Right cardiac atrium (tissue), 5 donors: ENCODE measurements at regions not wholly inside any gene's neighbourhood (a gene's known extent, or its start where the extent isn't known, plus 50 kb on each side); places are given as distances from the start of the nearest gene placed in this dataset.
"Not testable (repeated sequence)": the region's sequence is repeated elsewhere in the genome, so short reads cannot be mapped to it uniquely, and the experiment has no call there.

Source experiments
- ATAC-seq, 2 donors: fragments of 200-7000 bp; cut with Tn5 transposase; one replicate each; pipeline versions ENCODE4 v1.8.0 to v1.9.1; 2020; ENCODE audit warnings: moderate library complexity in 2 of 2, mild to moderate bottlenecking in 1 of 2
- DNase-seq, 3 donors: peaks; one replicate each; pipeline ENCODE4 v3.0.0-alpha.2; 2020
- H3K27ac ChIP-seq: one replicate; pipeline ENCODE4 v1.5.1; 2013; ENCODE audit warnings: mild to moderate bottlenecking, low read length, control low read depth, moderate library complexity
- H3K27me3 ChIP-seq: one replicate; pipeline ENCODE4 v1.6.1; 2013; ENCODE audit not compliant: control insufficient read depth, insufficient read depth
- H3K4me1 ChIP-seq: one replicate; pipeline ENCODE4 v1.6.1; 2013; ENCODE audit warnings: low read length; ENCODE audit not compliant: control insufficient read depth, insufficient read depth
- H3K4me3 ChIP-seq: one replicate; pipeline ENCODE4 v1.5.1; 2013; ENCODE audit warnings: low read length, control low read depth
- H3K9me3 ChIP-seq: one replicate; pipeline ENCODE4 v1.6.1; 2013; ENCODE audit warnings: low read length; ENCODE audit not compliant: control insufficient read depth
- WGBS: extraction: QIAGEN DNeasy Blood & Tissue Kit; methylation state at CpG from one replicate; pipeline ENCODE4 v1.1.7; 2013; 5-methylcytosine and 5-hydroxymethylcytosine counted together
- intact Hi-C, 4 donors: fragments of 100-400 bp; cut with DNase I; formaldehyde crosslinking; loops; one replicate each; pipeline versions ENCODE4 v1.11.0 to v1.14.0; 2022 to 2023
- donor health status: healthy with polysubstance abuse.
- donor health status: DM: no; HTN: yes; CAD: no.
- donor health status: DM: no; HTN: no; CAD: no.
- donor health status: DM: no; HTN: yes; CAD: no; lungs with severe emphysema.
- donor health status: DM: yes; HTN: yes; CAD: no.

- Histone ChIP-seq H3K4me3 (no peak overlapping the region), H3K27me3 (no peaks in the 10 kb centered on the region), H3K9me3 (no peaks in the 10 kb centered on the region), H3K27ac (no peak overlapping the region), H3K4me1 (no peaks in the 10 kb centered on the region)
- intact Hi-C loops: no loop called here
- DNase-seq: no peak
- WGBS: 33% methylated on average over 1 of the region's 1 CpG
- ATAC-seq: peak in 1 of 2 donors; percentile 32
Measured at GRCh38 chr4:54446581-54446980, 211.2 kb upstream of the KIT start.

GRCh38 chr4:54447304-54447703 is 210.5 kb upstream of the KIT start:
- no peaks in the 10 kb centered on the region for H3K9me3 ChIP-seq
- DNase-seq (no peak), ATAC-seq (no peak)
- H3K27me3 ChIP-seq: no peaks in the 10 kb centered on the region
- no peak overlapping the region for H3K27ac ChIP-seq
- H3K4me1 ChIP-seq: no peaks in the 10 kb centered on the region
- intact Hi-C loops: no loop called here
- WGBS: 85% methylated on average over 2 of the region's 2 CpGs
- no peak overlapping the region for H3K4me3 ChIP-seq

GRCh38 chr4:54449999-54450398 is 207.8 kb upstream of the KIT start:
- Histone ChIP-seq H3K9me3 (no peaks in the 10 kb centered on the region), H3K27me3 (no peaks in the 10 kb centered on the region), H3K4me3 (no peak overlapping the region), H3K27ac (no peak overlapping the region), H3K4me1 (no peaks in the 10 kb centered on the region)
- 97% methylated on average over 5 of the region's 5 CpGs for WGBS
- intact Hi-C loops: no loop called here
- DNase-seq: no peak
- ATAC-seq: no peak

GRCh38 chr4:54466960-54467359 is 190.8 kb upstream of the KIT start:
- H3K27ac ChIP-seq, DNase-seq, H3K9me3 ChIP-seq, ATAC-seq, intact Hi-C loops, H3K27me3 ChIP-seq, H3K4me1 ChIP-seq, H3K4me3 ChIP-seq: not testable (repeated sequence)
- WGBS: 84% methylated on average over 9 of the region's 9 CpGs

- Histone ChIP-seq H3K4me1 (no peaks in the 10 kb centered on the region), H3K27me3 (no peaks in the 10 kb centered on the region), H3K9me3 (no peaks in the 10 kb centered on the region), H3K27ac (no peak overlapping the region), H3K4me3 (no peak overlapping the region)
- intact Hi-C loops: no loop called here
- WGBS: 90% methylated on average over 7 of the region's 7 CpGs
- no peak for ATAC-seq
- no peak for DNase-seq
Measured at GRCh38 chr4:54473077-54473545, 184.6 kb upstream of the KIT start.

GRCh38 chr4:54473798-54474197 is 184.0 kb upstream of the KIT start:
- Histone ChIP-seq H3K27ac (no peak overlapping the region), H3K9me3 (no peaks in the 10 kb centered on the region), H3K27me3 (no peaks in the 10 kb centered on the region), H3K4me1 (no peaks in the 10 kb centered on the region), H3K4me3 (no peak overlapping the region)
- WGBS: 83% methylated on average over 6 of the region's 6 CpGs
- ATAC-seq (no peak), DNase-seq (no peak)
- intact Hi-C loops: no loop called here

- no peak for DNase-seq
- intact Hi-C loops: no loop called here
- Histone ChIP-seq H3K27me3 (no peaks in the 10 kb centered on the region), H3K9me3 (no peaks in the 10 kb centered on the region), H3K27ac (no peak overlapping the region), H3K4me3 (no peak overlapping the region), H3K4me1 (no peaks in the 10 kb centered on the region)
- no peak for ATAC-seq
Measured at GRCh38 chr4:54475546-54475945, 182.2 kb upstream of the KIT start.

GRCh38 chr4:54482529-54483200 is 175.1 kb upstream of the KIT start:
- intact Hi-C loops: no loop called here
- no peaks in the 10 kb centered on the region for H3K27me3 ChIP-seq
- WGBS: 83% methylated on average over 6 of the region's 6 CpGs

GRCh38 chr4:54484383-54484782 is 173.4 kb upstream of the KIT start:
- 89% methylated on average over 6 of the region's 6 CpGs for WGBS
- ATAC-seq: no peak
- H3K27me3 ChIP-seq: no peaks in the 10 kb centered on the region
- no peak overlapping the region for H3K27ac ChIP-seq
- no peaks in the 10 kb centered on the region for H3K4me1 ChIP-seq
- DNase-seq: no peak
- no peak overlapping the region for H3K4me3 ChIP-seq
- intact Hi-C loops: no loop called here
- H3K9me3 ChIP-seq: no peaks in the 10 kb centered on the region

More at GRCh38 chr4:54482529-54483200, 175.1 kb upstream of the KIT start:
- H3K4me3 ChIP-seq: no peak overlapping the region
- H3K27ac ChIP-seq: no peak overlapping the region
- DNase-seq: no peak
- no peaks in the 10 kb centered on the region for H3K9me3 ChIP-seq
- no peak for ATAC-seq
- no peaks in the 10 kb centered on the region for H3K4me1 ChIP-seq

GRCh38 chr4:54487491-54487890 is 170.3 kb upstream of the KIT start:
- ATAC-seq (no peak), DNase-seq (no peak)
- intact Hi-C loops: no loop called here
- Histone ChIP-seq H3K27ac (no peak overlapping the region), H3K4me1 (no peaks in the 10 kb centered on the region), H3K27me3 (no peaks in the 10 kb centered on the region), H3K9me3 (no peaks in the 10 kb centered on the region), H3K4me3 (no peak overlapping the region)
- 96% methylated on average over 2 of the region's 2 CpGs for WGBS

GRCh38 chr4:54493862-54494261 is 163.9 kb upstream of the KIT start:
- DNase-seq (no peak), ATAC-seq (no peak)
- no peak overlapping the region for H3K27ac ChIP-seq
- H3K4me3 ChIP-seq: no peak overlapping the region
- no peaks in the 10 kb centered on the region for H3K27me3 ChIP-seq
- no peaks in the 10 kb centered on the region for H3K4me1 ChIP-seq
- 83% methylated on average over 3 of the region's 3 CpGs for WGBS
- H3K9me3 ChIP-seq: no peaks in the 10 kb centered on the region
- intact Hi-C loops: no loop called here

GRCh38 chr4:54495091-54495490 is 162.7 kb upstream of the KIT start:
- no peak for DNase-seq
- H3K4me1 ChIP-seq: no peaks in the 10 kb centered on the region

More at GRCh38 chr4:54495091-54495490, 162.7 kb upstream of the KIT start:
- Histone ChIP-seq H3K4me3 (no peak overlapping the region), H3K27ac (no peak overlapping the region), H3K9me3 (no peaks in the 10 kb centered on the region), H3K27me3 (no peaks in the 10 kb centered on the region)
- ATAC-seq: no peak
- intact Hi-C loops: no loop called here
- 84% methylated on average over 7 of the region's 7 CpGs for WGBS
